ENCODE measurements at regions not wholly inside any gene's neighbourhood (a gene's known extent, or its start where the extent isn't known, plus 50 kb on each side); places are given as distances from the start of the nearest gene placed in this dataset.

DNA sequence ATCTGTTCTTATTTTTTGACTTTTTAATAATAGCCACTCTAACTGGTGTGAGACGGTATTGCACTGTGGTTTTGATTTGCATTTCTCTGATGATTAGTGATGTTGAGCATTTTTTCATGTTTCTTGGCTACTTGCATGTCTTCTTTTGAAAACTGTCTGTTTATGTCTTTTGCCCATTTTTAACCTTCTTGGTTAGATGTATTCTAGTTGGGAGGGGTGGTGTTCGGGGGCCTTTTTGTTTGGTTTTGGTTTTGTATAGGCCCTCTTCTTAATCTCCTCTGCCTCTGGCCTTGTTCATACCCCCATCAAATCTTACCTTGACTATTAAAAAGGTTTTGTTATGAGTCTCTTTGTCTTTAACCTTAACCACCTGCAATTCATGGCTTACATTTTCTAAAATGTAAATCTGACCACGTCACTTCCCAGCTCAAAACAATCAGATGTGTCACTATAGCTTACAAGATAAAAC lies 107.8 kb upstream of the NR4A3 start:
- no peak for DNase-seq (ENCODE audit: low read depth)

DNA sequence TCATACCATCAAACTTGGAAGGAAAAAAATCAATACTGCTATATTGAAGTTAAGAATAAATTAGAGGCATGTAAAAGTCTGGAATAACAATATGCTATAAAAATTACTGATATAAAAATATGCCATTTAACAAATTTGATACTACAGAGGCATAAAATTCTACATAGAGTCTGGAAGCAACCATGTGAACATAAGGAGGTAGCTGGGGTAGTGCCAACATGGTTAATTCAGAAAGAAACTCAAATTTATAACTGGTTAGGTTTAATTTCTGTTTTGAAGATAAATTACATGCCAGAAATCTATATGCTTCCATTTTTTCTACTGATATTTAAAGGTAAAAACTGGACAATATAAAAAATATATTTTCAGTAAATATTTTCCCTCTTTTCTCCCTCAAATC lies 103.1 kb upstream of the NR4A3 start:
- DNase-seq (ENCODE audit: low read depth), result no peak

DNA sequence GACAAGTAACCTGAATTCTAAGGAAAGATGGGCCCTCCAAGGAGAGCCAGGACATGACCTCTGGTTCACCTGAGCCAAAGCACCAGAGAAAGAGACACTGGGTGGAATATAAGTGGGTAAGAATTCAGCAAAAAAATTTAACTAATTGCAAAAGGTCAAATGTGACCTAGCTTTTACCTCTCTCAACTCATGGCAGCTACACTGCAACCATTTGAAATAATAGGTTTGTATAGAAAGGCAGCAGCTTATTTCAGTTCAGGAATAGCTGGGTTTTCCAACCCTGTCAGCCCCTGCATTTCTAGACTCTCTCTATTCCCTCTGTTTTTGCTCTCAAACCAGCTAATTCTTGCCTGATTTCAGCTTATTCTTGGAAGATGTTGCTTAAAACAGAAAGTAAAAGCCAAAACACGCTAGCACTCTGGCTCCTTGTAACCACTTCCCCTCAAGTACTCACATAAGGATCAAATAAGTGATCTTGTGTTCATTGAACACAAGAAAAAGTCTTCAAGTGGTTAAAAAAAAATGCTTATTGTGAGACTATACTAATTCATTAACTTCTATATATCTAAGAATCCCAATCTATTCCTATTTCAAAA lies 101.1 kb upstream of the NR4A3 start:
- peak; percentile 1 for DNase-seq (ENCODE audit: low read depth)

DNA sequence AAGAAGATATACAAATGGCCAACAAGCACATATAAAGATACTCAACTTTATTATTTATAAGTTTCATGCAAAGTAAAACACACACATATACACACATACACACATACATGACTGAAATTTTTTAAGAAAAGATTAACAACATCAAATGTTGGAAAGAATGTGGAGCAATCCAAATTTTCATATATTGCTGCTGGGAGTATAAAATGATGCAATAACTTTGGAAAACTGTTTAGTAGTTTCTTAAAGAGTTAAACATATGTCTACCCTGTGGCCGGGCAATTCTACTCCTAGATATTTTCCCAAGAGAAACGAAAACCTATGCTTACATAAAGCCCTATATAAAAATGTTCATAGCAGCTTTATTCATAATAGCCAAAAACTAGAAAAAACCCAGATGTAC lies 99.8 kb upstream of the NR4A3 start:
- DNase-seq (ENCODE audit: low read depth), result no peak

DNA sequence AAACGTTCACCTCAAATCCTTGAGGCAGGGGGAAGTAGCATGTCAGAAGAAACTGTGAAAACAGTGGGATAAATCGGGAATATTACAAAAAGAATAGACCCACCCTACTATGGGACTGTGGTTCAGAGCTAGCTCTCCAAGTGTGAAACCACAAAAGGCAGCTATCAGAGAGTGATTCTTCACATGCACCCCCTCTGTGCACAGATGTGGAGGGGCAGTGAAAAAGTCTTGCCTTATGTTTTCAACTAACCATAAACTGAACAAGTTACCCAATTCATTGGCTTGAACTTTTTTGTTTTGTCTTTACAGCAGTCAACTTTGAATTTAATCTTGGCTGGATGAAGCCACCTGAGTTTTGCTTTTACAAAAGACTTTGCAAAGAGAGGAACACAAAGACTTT lies 98.8 kb upstream of the NR4A3 start:
- no peak for DNase-seq (ENCODE audit: low read depth)

DNA sequence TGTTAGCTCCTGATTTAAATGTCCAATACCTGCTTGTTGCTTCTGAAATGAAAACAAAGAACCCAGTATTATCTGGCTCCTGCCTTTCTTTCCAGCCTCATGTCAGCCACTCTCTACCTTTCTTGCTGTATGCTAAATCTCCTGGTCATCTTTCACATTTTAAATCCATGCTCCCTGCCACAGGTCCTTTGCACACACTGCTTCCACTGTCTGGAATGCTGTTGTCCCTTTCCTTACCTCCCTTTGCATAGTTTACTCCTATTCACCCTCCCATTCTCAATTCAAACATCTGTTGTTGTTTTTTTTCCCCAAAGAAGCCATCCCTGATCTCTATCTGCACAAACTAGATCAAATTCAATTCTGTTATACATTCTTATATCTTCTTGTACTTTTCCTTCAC lies 97.0 kb upstream of the NR4A3 start:
- no peak for DNase-seq (ENCODE audit: low read depth)

DNA sequence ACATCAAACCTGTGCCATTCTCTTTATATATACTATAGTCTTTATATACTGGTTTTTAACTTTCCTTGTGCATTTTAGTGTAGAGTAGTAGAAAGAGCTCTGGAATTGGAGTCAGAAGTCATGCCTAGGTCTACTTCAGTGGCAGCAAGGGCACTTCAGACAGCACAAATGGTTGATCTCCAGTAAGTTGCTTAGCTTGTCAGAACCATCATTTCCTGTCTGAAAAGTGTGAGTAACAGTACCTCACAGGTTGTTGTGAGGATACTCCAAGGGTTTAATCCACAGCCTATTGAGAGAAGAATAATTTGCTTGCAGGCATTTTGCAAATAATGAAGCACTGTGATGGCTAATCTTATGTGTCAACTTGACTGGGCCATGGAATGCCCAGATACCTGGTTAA lies 95.8 kb upstream of the NR4A3 start:
- DNase-seq (ENCODE audit: low read depth), result no peak

DNA sequence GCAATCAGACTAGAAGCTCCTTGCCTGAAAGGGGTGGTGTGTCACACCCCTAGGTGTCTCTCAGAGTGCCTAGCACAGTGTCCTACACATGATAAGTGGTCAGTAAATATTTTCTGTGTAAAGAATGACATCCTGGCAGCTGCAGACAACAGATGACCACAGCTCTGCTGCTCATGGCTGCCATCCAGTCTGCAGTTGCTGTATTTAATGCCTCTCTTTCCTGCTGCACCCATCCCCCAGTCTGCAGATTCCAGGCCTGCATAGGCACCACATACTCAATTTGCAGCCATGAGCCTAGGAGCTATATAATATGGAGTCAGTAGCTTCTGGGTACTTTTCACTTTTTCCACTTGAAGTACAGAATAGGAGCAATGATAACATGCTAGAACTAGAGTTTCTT lies 94.9 kb upstream of the NR4A3 start:
- DNase-seq (ENCODE audit: low read depth), result no peak

DNA sequence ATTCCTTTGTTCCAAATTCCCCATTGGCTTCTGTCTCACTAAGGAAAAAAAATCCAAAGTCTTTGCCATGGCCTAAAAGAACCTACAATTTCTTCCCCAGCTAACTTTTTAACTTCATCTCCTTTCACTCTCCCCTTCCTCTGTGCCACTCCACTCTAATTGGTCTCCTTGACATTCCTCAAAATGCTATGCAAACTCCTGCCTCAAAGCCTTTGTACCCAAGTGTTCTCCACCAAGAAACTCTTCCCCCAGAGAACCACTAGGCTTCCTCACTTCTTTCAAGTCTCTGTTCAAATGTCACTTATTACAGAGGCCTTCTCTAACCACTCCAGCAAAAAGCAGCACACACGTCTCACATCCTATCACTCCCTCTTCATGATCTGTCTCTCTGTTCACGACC lies 91.6 kb upstream of the NR4A3 start:
- DNase-seq (ENCODE audit: low read depth), result no peak

DNA sequence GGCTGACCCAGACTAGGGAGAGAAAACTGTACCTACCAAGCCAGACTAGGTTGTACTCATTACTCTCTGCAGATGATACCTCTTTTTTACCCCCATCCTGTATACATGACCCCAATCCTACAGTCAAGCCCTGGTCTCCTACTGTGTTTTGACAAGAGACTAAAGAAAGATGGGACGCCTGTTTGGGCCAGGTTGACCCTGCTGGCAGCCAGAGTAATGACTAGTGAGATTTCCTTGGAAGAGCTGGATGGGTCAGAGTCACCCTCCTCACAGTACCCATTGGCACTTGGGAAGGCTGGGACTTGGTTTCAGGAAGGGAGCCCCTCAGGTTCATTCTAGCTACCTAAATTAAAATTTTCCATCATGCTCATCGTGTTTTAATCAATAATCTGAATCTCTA lies 89.7 kb upstream of the NR4A3 start:
- DNase-seq (ENCODE audit: low read depth), result no peak

DNA sequence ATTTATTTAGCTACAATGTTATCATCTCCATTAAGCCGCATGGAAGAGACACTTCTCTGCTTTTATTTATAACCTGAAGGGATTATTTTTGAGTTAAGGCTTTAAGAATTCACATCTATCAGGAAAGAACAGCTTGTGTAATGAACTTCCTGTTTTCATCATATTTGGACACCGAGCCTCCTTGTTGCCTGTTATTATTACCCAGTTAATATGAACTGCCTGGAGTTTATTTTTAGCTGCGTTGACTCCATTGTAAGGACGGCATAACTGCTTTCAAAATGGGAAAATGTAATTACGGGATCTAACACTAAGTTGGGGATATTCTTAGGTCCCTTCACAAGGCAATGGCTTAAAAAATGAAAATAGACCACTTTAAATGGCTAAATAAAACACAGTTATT lies 89.0 kb upstream of the NR4A3 start:
- peak; percentile 51 for DNase-seq (ENCODE audit: low read depth)

DNA sequence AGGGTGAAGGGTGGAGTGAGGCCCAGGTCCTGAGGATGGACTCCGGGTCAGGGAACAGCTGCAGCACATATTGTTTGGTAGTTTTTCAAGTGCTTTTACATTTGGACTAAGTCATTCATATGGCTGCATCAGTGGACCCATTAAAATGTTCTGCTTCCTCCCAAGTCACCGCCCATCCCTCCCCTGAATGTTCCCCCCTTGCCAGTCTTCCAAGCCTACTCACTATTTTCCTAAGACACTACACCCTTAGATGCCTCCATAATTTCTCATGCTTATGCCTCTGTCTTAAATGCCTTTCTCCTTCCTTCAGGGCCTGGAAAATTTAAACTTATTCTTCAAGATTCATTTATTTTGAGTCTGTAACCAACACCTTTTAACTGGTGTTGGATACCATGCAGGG lies 86.6 kb upstream of the NR4A3 start:
- DNase-seq (ENCODE audit: low read depth), result no peak

DNA sequence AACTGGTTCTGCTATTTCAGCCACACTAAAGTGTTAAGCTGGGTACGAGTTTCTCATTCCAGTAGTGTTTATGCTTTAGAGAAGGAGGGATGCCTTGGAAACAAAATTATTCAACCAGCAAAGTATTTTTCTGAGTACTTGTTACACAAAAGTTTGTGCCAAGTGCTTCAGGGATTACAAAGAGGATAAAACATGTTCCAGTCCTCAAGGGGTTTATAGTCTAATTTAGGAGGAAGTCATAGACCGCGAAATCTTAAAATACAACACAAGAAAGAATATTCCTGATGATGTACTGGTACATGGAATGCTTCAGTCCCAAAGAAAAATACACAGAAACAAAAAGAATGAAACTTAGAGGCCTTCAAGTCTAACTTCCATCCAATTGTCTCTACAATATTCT lies 85.4 kb upstream of the NR4A3 start:
- no peak for DNase-seq (ENCODE audit: low read depth)

DNA sequence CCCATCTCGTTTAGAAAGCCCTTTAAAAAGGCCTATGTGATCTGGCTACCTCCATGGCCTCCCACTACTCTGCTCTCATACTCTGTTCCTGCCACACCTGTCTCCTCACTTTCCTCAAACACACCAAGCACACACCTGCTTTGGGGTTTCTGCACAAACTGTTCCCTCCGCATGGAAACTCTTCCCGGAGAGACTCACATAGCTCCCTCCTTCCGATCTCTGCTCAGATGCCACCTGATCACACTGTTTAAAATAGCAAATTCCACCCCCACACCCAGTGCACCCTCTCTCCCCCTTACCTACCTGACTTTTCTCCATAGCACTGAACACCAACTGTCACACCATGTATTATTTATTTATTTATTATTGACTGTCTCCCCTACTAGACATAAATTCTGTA lies 84.0 kb upstream of the NR4A3 start:
- no peak for DNase-seq (ENCODE audit: low read depth)

DNA sequence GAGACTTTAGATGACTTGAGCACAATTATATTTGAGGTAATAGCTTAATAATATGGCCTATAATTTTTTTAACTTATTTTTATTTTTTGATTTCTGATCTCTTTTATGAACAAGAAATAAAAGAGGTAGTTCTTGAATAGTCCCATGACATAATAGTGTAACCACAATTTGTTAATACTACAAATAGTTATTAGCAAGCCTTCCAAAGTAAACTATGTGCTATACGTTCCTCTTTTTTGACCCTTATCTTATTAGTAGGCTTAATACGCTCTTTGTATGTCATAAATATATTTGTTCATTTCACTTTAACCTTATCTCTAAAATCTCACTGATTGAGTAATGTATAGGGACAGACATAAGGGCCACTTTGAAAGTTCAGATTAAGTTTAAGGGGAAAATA lies 78.7 kb upstream of the NR4A3 start:
- no peak for DNase-seq (ENCODE audit: low read depth)

DNA sequence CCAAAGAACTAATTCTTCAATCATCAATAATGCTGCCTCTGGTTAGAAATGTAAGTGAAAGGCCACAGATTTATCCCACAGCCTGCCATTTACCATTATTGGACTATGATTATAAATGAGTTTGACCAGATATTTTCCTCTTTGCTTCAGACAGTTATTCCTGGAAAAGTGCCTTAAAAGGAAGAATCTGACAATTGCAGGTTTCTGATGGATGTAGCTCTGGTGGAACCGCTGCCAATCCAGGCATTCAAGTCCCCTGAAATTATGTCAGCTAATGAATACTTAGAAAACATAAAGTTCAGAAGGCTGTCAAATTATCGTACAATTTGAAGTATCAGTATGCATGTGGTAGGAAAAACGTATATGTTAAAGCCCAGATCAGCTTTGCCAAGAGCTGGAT lies 78.2 kb upstream of the NR4A3 start:
- no peak for DNase-seq (ENCODE audit: low read depth)

DNA sequence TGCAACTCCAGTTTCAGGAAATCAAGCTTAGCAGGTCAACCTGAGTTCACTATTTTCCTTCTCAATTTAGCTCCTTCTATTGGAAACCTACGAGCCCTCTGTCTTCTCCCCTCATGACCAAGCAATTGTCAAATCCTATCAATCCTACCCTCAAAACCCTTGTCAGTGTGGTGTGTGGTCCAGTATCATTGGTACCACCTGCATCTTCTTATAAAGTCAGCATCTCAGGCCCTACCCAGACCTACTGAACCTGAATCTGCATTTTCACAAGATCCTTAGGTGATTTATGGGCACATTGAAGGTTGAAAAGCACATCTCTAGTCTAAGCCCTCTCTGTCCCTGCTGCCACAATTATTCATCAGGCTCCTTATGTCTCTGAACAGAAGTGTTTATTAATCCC lies 77.6 kb upstream of the NR4A3 start:
- DNase-seq (ENCODE audit: low read depth), result no peak

DNA sequence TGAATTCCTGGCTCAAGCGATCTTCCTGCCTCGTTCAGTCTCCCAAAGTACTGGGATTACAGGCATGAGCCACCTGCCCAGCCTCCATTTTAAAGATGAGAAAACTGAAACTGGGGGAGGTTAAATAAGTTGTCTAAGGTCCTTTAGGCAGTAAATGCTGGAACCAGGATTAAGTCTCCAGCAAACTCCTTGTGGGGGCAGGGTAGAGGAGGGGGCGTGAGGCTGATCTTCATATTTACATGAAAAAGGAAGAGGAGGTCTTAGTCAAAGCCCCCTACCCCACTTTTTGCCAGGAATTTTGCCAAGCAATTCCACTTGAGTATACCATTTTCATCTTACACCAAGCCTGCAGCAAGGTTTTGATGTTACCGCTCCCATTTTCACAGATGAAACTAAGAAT lies 76.6 kb upstream of the NR4A3 start:
- DNase-seq (ENCODE audit: low read depth), result no peak

DNA sequence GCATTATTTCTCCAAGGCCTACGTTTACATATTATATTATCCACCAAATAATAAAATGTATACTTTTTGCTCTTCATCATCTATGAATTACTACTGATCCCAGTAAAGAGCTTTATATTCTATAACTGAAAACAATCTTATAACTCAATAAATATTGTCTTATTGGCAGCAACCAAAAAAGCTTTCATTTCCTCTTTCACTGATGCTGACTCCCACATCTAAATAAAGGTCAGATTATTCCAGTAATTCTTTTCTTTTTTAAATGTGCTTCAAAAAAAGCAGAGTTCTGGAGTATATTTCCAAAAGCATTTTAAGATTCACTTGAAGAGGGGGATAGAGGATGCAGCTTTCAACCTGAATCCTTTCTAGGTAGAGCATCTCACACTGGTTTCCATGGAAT lies 75.3 kb upstream of the NR4A3 start:
- no peak for DNase-seq (ENCODE audit: low read depth)

DNA sequence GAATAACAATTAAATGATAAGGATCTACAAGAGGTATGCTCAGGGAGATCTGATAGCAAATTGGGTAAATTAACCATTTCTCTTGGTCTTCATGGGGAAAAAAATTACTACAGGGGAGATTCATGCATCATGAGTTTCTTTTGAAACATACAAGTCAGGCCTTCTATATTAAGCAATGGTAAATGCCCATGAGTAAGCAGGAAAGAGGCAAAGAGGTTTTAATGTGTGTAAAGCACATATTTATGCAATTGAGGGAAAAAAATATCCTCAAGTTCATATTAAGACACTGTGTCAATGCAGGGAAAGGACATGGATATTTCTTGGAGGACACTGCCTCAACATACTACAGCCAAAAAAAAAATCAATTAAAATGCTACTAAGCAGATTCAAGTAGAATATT lies 73.4 kb upstream of the NR4A3 start:
- DNase-seq (ENCODE audit: low read depth), result peak; percentile 64

DNA sequence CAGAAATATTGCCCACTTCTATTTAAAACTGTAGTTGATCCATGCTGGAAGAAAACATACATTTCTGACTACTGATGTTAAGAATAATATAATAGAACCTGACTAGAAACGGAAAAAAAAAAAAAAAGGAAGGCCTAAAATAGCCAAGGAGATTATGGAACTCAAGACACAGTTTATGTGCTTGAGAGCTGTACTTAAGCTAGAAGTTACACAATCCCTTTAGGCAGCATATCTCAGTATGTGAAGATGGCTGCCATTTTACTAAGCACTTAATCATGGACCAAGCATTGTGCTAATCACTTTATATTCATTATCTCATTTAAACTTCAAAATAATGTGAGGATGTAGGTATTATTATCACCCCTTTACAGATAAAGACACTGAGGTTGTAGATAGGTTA lies 73.0 kb upstream of the NR4A3 start:
- peak; percentile 52 for DNase-seq (ENCODE audit: low read depth)

DNA sequence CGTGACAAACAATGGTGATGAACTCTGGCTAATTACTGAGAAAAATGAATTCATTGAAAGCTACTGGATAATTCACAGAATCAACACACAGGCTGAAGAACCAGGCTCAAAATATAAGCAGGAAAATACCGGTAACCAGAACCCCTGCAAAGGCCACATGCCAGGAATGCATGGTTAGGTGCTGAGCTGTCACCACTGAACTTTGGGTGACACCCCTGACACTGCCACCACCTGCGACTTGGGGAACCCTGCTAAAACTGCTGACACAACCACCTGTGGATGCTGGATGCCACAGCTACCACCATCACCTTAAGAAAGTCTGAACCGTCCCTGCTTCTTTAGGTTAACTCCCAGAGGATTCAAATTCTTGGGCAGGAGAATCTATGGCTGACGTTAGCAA lies 72.0 kb upstream of the NR4A3 start:
- no peak for DNase-seq (ENCODE audit: low read depth)

DNA sequence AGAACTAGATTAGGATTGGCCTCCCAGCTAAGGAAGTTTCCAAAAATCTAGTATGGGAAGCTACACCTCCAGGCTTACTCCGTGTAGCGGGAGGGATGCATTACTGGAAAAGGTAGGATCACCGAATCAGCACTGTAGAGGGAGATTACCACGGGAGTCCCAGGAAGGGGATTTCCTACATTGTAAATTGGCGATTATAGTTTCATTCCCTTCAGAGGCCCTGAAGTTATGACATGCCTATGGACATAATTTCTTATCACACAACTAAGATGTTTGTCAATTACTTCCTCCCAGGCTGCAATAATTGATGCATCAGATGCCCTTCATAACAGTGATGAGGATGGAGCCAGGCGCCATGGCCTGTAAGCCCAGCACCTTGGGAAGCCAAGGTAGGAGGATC lies 71.2 kb upstream of the NR4A3 start:
- no peak for DNase-seq (ENCODE audit: low read depth)

DNA sequence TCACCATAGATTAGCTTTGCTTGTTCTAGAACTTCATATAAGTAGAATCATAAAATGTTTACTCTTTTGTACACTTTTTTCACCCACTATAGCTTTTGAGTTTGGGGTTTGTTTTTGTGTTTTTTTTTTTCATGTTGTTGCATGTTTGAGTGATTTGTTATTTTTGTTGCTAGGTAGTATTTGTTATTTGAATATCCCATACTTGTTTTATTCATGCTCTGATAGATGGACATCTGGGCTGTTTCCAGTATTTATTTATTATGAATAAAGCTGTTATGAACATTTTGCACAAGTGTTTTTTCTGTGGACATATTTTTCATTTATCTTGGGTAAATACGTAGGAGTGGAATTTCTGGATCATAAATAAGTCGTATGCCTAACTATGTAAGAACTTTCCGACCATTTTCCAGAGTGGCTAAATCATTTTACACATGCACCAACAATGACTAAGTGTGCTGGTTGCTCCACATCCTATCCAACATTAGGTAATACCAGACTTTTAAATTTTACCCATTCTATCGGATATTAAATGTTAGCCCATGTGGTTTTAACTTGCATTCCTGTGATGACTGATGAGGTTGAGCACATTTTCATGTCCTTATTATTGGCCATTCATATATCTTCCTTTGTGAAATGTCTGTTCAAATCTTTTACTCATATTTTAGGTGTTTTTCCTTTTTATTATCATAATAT lies 69.1 kb upstream of the NR4A3 start:
- DNase-seq (ENCODE audit: low read depth), result peak; percentile 92
